Stimulated activated naive B cell treated with anti-CD40 and anti-IgM and Interleukin-4, amounts not matched to agents 10 μg/mL and 1 μg/mL and 100 μg/mL, for 72 hours (primary cell): ENCODE measurements at regions not wholly inside any gene's neighbourhood (a gene's known extent, or its start where the extent isn't known, plus 50 kb on each side); places are given as distances from the start of the nearest gene placed in this dataset.

Experiments used
- ATAC-seq, 2 donors: fragments of 150-1000 bp; cut with Tn5 transposase; replicated peaks; 2 replicates each; pipeline ENCODE4 v1.10.0; 2021; ENCODE audit warnings: moderate library complexity in 1 of 2
- DNase-seq: peaks from one replicate; pipeline ENCODE4 v3.0.0; 2021
- H3K27ac Mint-ChIP-seq: one replicate; pipeline ENCODE4 v1.8.0; 2022; ENCODE audit warnings: mild to moderate bottlenecking, mixed read lengths
- H3K27me3 Mint-ChIP-seq, 2 donors: one replicate each; pipeline ENCODE4 v1.8.0; 2022; ENCODE audit warnings: mixed read lengths in 2 of 2
- H3K36me3 Mint-ChIP-seq, 2 donors: one replicate each; pipeline ENCODE4 v1.8.0; 2022; ENCODE audit warnings: mixed read lengths in 2 of 2, mild to moderate bottlenecking in 1 of 2
- H3K4me1 Mint-ChIP-seq, 2 donors: one replicate each; pipeline ENCODE4 v1.8.0; 2022; ENCODE audit warnings: mixed read lengths in 2 of 2, mild to moderate bottlenecking in 1 of 2
- H3K4me3 Mint-ChIP-seq, 2 donors: one replicate each; pipeline ENCODE4 v1.8.0; 2022; ENCODE audit warnings: mild to moderate bottlenecking in 2 of 2, mixed read lengths in 2 of 2, moderate library complexity in 1 of 2
- H3K9me3 Mint-ChIP-seq, 2 donors: one replicate each; pipeline ENCODE4 v1.8.0; 2022; ENCODE audit warnings: mixed read lengths in 2 of 2, mild to moderate bottlenecking in 1 of 2

DNA sequence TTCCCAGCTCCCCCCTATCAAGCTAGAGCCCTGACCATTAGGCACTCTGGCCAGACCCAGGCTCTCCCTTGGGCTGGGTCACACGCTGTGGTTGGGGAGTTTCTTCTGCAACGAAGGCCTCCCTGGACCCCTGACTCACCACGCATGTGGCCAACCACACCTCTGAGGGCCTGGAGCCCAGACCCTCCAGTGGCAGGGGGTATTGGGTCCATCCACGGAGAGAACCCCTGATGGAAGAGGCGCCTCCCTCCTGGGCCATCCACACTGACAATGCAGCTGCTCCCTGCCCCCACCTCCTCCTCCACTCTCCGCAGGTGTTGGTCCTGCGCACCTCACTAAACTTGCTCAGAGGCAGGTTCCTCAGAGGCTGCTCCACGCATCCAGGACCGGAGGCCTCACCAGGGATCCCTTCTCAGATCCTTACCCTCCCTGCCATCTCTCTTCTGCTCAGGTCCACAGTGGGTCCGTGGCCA, 125.4 kb downstream of the RNASET2 start:
- Mint-ChIP-seq H3K4me1 (peaks cover 16 to 24% of the 10 kb centered on the region in 2 donors), H3K36me3 (peaks cover 0 to 2% of the 10 kb centered on the region in 2 donors), H3K27ac (peak overlapping the region; percentile 86), H3K4me3 (peak overlapping the region; percentile 55 to 58), H3K9me3 (peaks cover 5 to 7% of the 10 kb centered on the region in 2 donors), H3K27me3 (no peaks in the 10 kb centered on the region)
- ATAC-seq (no peak), DNase-seq (no peak)

DNA sequence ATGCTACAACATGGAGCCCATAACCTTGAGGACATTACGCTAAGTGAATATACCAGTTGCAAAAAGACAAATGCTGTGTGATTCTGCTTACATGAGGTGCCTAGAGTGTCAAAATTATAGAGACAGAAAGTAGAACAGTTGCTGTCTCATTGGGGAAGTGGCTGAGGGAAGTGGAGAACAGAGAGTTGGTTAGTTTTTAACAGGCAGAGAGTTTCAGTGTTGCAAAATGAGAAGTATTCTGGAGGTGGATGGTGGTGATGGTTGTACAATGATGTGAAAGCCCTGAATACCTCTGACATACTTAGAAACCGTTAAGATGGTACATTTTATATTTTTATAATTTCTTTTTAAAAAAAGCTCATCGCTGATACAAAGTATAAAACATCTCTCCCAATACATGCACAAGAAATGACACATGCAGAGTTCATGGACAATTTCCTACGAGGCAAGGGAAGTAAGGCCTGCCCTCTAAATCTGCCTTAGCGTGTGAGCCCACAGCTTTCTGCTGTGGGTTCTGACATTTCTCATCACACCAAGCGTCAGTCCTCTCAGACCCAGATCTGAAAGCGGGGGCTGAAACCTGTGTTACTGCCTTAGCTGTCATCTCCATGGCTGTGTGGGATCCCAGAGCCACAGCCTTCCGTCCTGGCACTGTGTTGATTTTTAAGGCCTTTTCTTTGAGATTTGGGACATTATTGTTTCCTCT, 126.0 kb downstream of the RNASET2 start:
- H3K4me3 Mint-ChIP-seq, result peak overlapping the region in 1 of 2 donors; percentile 55
- DNase-seq, result peak; percentile 35
- H3K36me3 Mint-ChIP-seq, result peaks cover 0 to 2% of the 10 kb centered on the region in 2 donors
- peak overlapping the region; percentile 86 for H3K27ac Mint-ChIP-seq
- H3K27me3 Mint-ChIP-seq, result no peaks in the 10 kb centered on the region
- H3K9me3 Mint-ChIP-seq, result peaks cover 5 to 7% of the 10 kb centered on the region in 2 donors
- peak; percentile 96 to 98 for ATAC-seq
- H3K4me1 Mint-ChIP-seq, result peaks cover 16 to 24% of the 10 kb centered on the region in 2 donors

GRCh38 chr6:166826264-166826663, 130.1 kb downstream of the RNASET2 start:
- no peak overlapping the region for H3K27ac Mint-ChIP-seq
- no peak overlapping the region for H3K4me3 Mint-ChIP-seq
- ATAC-seq (no peak), DNase-seq (no peak)
- peaks cover 0 to 11% of the 10 kb centered on the region in 2 donors for H3K27me3 Mint-ChIP-seq
- peaks cover 3% of the 10 kb centered on the region in 2 donors for H3K9me3 Mint-ChIP-seq
- H3K36me3 Mint-ChIP-seq, result peaks cover 0 to under 1% of the 10 kb centered on the region in 2 donors
- H3K4me1 Mint-ChIP-seq, result peaks cover 14 to 21% of the 10 kb centered on the region in 2 donors

DNA sequence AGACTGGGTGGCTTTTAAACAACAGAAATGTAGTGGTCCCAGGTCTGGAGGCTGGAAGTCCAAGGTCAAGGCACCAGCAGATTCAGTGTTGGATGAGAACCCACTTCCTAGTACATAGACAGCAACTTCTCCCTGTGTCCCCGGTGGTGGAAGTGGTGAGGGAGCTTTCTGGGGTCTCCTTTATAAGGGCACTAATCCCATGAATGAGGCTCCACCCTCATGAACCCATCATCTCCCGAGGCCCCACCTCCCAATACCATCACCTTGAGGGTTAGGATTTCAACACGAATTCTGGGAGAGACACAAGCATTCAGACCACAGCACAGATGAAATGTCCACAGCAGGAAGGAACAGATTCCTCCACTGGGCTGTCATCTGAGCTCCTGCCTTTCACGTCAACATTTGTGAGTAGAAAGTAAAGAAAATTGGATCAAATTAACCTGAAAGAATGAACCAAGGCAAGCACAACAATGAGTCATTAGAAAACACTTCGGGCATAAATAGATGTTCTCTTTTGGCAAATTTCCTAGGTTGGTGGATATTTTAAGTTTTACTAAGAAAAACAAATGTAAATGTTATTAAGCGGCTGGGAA, 130.7 kb downstream of the RNASET2 start:
- H3K27me3 Mint-ChIP-seq, result peaks cover 0 to 11% of the 10 kb centered on the region in 2 donors
- no peak for DNase-seq
- H3K27ac Mint-ChIP-seq, result no peak overlapping the region

GRCh38 chr6:166824880-166825250, 131.5 kb downstream of the RNASET2 start:
- Mint-ChIP-seq H3K27me3 (peaks cover 0 to 11% of the 10 kb centered on the region in 2 donors), H3K27ac (no peak overlapping the region), H3K9me3 (peaks cover 0 to 3% of the 10 kb centered on the region in 2 donors), H3K4me3 (no peak overlapping the region), H3K4me1 (peaks cover 5 to 14% of the 10 kb centered on the region in 2 donors), H3K36me3 (no peaks in the 10 kb centered on the region)
- ATAC-seq (no peak), DNase-seq (no peak)

More for the DNA sequence above, 130.7 kb downstream of the RNASET2 start:
- H3K4me3 Mint-ChIP-seq, result no peak overlapping the region
- peaks cover 0 to 3% of the 10 kb centered on the region in 2 donors for H3K9me3 Mint-ChIP-seq
- H3K4me1 Mint-ChIP-seq, result peaks cover 8 to 15% of the 10 kb centered on the region in 2 donors
- H3K36me3 Mint-ChIP-seq, result no peaks in the 10 kb centered on the region
- no peak for ATAC-seq

- no peak overlapping the region for H3K4me3 Mint-ChIP-seq
- no peak for ATAC-seq
- no peak overlapping the region for H3K27ac Mint-ChIP-seq
- no peaks in the 10 kb centered on the region for H3K36me3 Mint-ChIP-seq
- H3K27me3 Mint-ChIP-seq, result peaks cover 0 to 11% of the 10 kb centered on the region in 2 donors
- H3K9me3 Mint-ChIP-seq, result peaks cover 0 to 3% of the 10 kb centered on the region in 2 donors
- H3K4me1 Mint-ChIP-seq, result peaks cover 5 to 14% of the 10 kb centered on the region in 2 donors
- DNase-seq, result no peak
Measured at GRCh38 chr6:166824146-166824879, 132.0 kb downstream of the RNASET2 start.

GRCh38 chr6:166822609-166823008, 133.7 kb downstream of the RNASET2 start:
- Mint-ChIP-seq H3K36me3 (no peaks in the 10 kb centered on the region), H3K4me1 (no peaks in the 10 kb centered on the region), H3K4me3 (no peak overlapping the region), H3K9me3 (no peaks in the 10 kb centered on the region), H3K27ac (no peak overlapping the region), H3K27me3 (peaks cover 0 to 11% of the 10 kb centered on the region in 2 donors)
- DNase-seq (no peak), ATAC-seq (no peak)

GRCh38 chr6:166820483-166820882, 135.9 kb downstream of the RNASET2 start:
- Mint-ChIP-seq H3K4me3 (no peak overlapping the region), H3K4me1 (no peaks in the 10 kb centered on the region), H3K27ac (no peak overlapping the region), H3K9me3 (no peaks in the 10 kb centered on the region), H3K36me3 (no peaks in the 10 kb centered on the region), H3K27me3 (peaks cover 0 to 11% of the 10 kb centered on the region in 2 donors)
- ATAC-seq, result no peak
- DNase-seq, result no peak

GRCh38 chr6:166820070-166820469, 136.3 kb downstream of the RNASET2 start:
- Mint-ChIP-seq H3K4me3 (no peak overlapping the region), H3K27ac (no peak overlapping the region), H3K36me3 (no peaks in the 10 kb centered on the region), H3K4me1 (no peaks in the 10 kb centered on the region), H3K9me3 (no peaks in the 10 kb centered on the region), H3K27me3 (peaks cover 0 to 11% of the 10 kb centered on the region in 2 donors)
- ATAC-seq (no peak), DNase-seq (no peak)

DNA sequence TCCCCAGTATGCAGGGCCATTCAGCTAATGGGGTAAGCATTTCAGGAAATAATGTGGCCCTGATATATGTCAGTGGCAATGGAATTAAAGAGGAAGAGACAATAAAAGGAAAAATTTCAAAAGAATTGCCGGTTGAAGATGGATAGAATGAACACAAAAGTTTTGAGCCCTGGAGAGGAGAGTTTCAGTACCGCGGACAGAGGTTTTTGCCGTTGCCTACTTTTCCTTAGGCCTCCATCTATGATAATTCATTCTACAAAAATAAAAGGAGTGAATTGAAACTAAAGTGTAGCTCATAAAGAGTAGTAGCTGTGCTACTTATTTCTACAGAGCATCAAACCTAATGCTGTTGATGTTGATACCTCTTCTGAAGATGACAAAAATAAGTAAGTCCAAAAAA, 140.7 kb downstream of the RNASET2 start:
- DNase-seq (no peak), ATAC-seq (no peak)
- H3K36me3 Mint-ChIP-seq, result no peaks in the 10 kb centered on the region
- no peaks in the 10 kb centered on the region for H3K9me3 Mint-ChIP-seq
- no peaks in the 10 kb centered on the region for H3K27me3 Mint-ChIP-seq
- H3K27ac Mint-ChIP-seq, result no peak overlapping the region
- no peak overlapping the region for H3K4me3 Mint-ChIP-seq
- H3K4me1 Mint-ChIP-seq, result no peaks in the 10 kb centered on the region

- Mint-ChIP-seq H3K4me1 (no peaks in the 10 kb centered on the region), H3K27me3 (no peaks in the 10 kb centered on the region), H3K36me3 (peaks cover 0 to under 1% of the 10 kb centered on the region in 2 donors), H3K4me3 (no peak overlapping the region), H3K9me3 (no peaks in the 10 kb centered on the region), H3K27ac (no peak overlapping the region)
- ATAC-seq, result no peak
- DNase-seq, result no peak
Measured at GRCh38 chr6:166814390-166814789, 142.0 kb downstream of the RNASET2 start.

- no peak overlapping the region for H3K4me3 Mint-ChIP-seq
- H3K27me3 Mint-ChIP-seq, result no peaks in the 10 kb centered on the region
- ATAC-seq, result no peak
- H3K36me3 Mint-ChIP-seq, result peaks cover 0 to 8% of the 10 kb centered on the region in 2 donors
- H3K4me1 Mint-ChIP-seq, result no peaks in the 10 kb centered on the region
- no peaks in the 10 kb centered on the region for H3K9me3 Mint-ChIP-seq
- H3K27ac Mint-ChIP-seq, result no peak overlapping the region
- no peak for DNase-seq
Measured at GRCh38 chr6:166813461-166813860, 142.9 kb downstream of the RNASET2 start.

DNA sequence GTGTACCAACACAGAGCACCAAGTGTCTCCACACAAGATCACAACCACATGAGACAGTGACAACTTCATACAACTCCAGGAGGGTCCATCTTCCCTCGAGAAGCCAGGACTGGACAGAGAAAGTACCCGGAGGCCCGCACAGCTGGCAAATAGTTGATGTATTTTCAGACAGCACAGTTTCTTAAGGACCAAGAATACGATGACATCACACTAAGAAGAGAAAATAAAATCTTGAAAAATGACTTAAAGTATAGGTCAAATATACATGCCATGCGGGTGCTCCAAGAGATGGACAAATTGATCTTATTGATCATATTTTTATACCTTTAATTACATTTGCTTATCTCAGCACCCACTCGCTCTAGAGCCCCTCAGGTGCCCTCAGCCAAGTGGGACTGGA, 145.5 kb downstream of the RNASET2 start:
- H3K27ac Mint-ChIP-seq, result no peak overlapping the region
- DNase-seq, result no peak
- no peak for ATAC-seq
- no peaks in the 10 kb centered on the region for H3K27me3 Mint-ChIP-seq
- H3K4me1 Mint-ChIP-seq, result no peaks in the 10 kb centered on the region
- peaks cover 16 to 22% of the 10 kb centered on the region in 2 donors for H3K9me3 Mint-ChIP-seq
- H3K4me3 Mint-ChIP-seq, result no peak overlapping the region
- peaks cover 14 to 27% of the 10 kb centered on the region in 2 donors for H3K36me3 Mint-ChIP-seq

- no peaks in the 10 kb centered on the region for H3K27me3 Mint-ChIP-seq
- no peaks in the 10 kb centered on the region for H3K4me1 Mint-ChIP-seq
- H3K27ac Mint-ChIP-seq, result no peak overlapping the region
- H3K36me3 Mint-ChIP-seq, result peaks cover 17 to 32% of the 10 kb centered on the region in 2 donors
- no peak overlapping the region for H3K4me3 Mint-ChIP-seq
- ATAC-seq, result no peak
- no peak for DNase-seq
- H3K9me3 Mint-ChIP-seq, result peaks cover 23 to 28% of the 10 kb centered on the region in 2 donors
Measured at GRCh38 chr6:166809721-166810120, 146.6 kb downstream of the RNASET2 start.
